BLaER1 (cell line): ENCODE measurements at regions not wholly inside any gene's neighbourhood (a gene's known extent, or its start where the extent isn't known, plus 50 kb on each side); places are given as distances from the start of the nearest gene placed in this dataset.
"Not testable (repeated sequence)": the region's sequence is repeated elsewhere in the genome, so short reads cannot be mapped to it uniquely, and the experiment has no call there.

Experiments
- H3K27ac ChIP-seq: shearing (Covaris generic); formaldehyde crosslinking; 2 replicates; pipeline ENCODE4 v1.8.1; 2022
- H3K27me3 ChIP-seq: shearing (Covaris generic); formaldehyde crosslinking; 2 replicates; pipeline ENCODE4 v1.8.1; 2022
- H3K36me3 ChIP-seq: shearing (Covaris generic); formaldehyde crosslinking; 2 replicates; pipeline ENCODE4 v1.8.1; 2022
- H3K4me1 ChIP-seq: shearing (Covaris generic); formaldehyde crosslinking; 2 replicates; pipeline ENCODE4 v1.8.1; 2022
- H3K4me2 ChIP-seq: shearing (Covaris generic); formaldehyde crosslinking; 2 replicates; pipeline ENCODE4 v1.8.1; 2022
- H3K4me3 ChIP-seq: shearing (Covaris generic); formaldehyde crosslinking; 2 replicates; pipeline ENCODE4 v1.8.1; 2022
- H3K9ac ChIP-seq: shearing (Covaris generic); formaldehyde crosslinking; 2 replicates; pipeline ENCODE4 v1.8.1; 2022
- H3K9me3 ChIP-seq: shearing (Covaris generic); formaldehyde crosslinking; 2 replicates; pipeline ENCODE4 v1.8.1; 2022
- H4K20me1 ChIP-seq: shearing (Covaris generic); formaldehyde crosslinking; 2 replicates; pipeline ENCODE4 v1.8.1; 2022
- Cebpa-rat ChIP-seq: shearing (Covaris generic); IDR thresholded peaks from 2 replicates; pipeline ENCODE4 v1.8.1; 2022

DNA sequence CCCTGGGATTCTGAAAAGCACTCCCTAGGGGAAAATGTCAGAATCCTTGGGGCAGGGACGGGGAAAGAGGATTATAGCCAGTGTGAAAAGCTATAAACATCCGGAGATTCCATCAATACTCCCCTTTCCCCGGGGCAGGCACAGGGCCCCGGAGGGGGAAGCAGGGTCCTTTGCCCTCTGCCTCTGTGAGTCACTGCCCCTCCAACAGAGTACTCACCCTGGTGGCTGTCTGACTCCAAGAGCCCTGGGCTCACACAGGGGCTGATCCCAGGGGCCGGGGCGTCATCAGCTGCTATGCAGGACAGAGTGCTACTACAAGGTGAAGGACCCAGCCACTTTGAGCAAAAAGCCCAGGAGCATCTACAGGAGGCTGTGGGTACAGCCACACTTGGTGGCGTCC lies 133.0 kb upstream of the PRR20G start:
- no peak overlapping the region for H3K27ac ChIP-seq
- H4K20me1 ChIP-seq = 0 out of 2 replicates have a peak, but pooled peaks cover 8% of the 10 kb centered on the region
- peaks cover 21% of the 10 kb centered on the region for H3K4me1 ChIP-seq
- H3K9ac ChIP-seq = no peak overlapping the region
- peaks cover 50% of the 10 kb centered on the region for H3K27me3 ChIP-seq
- no peak overlapping the region for H3K4me2 ChIP-seq
- no peak overlapping the region for H3K4me3 ChIP-seq
- H3K9me3 ChIP-seq = no peaks in the 10 kb centered on the region
- no peak for TF ChIP-seq Cebpa-rat
- H3K36me3 ChIP-seq = no peaks in the 10 kb centered on the region

DNA sequence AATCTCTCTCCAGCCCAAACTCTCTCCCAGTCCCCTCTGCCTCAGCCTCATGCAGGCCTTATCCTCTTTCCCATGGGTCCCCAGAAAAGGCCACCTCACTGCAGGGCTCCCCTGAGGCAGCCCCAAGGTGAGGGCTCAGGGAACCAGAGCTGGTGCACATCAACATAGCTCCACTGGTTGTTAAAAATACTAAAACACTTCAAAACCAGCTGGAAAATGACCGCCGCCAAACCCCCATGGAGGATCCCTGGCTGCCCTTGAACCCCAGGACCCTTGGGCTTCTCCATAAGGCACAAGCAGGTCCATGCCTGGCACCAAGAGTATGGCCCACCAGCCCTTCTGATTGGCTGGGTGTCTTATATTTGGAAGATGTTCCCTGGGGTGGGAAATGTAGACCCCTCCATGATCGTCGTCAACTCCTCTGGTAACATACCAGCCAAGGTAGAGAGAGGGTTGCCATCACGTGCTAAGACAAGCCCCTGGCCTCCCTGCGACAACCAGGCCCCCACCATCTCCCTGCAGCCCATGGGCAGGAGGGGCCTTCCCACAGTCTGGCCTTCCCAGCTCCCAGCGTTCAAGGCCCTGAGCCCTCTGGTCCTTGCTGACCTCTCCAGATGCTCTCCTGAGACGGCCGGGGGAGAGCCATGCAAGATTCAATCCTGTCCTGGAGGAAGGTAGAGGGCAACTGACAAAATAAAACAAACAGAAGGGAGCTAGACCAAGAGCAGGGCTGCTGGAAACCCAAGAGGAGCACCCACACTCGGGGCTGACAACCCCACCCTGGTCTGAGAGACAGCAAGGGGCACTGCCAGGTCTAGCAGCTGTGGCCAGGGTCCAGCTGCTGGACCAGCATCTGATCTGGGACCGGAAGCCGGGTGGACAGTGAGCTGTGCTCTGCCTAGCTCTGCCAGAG lies 132.1 kb upstream of the PRR20G start:
- no peak overlapping the region for H3K4me3 ChIP-seq
- no peak for TF ChIP-seq Cebpa-rat
- H3K9ac ChIP-seq = no peak overlapping the region
- no peak overlapping the region for H3K27ac ChIP-seq
- H3K4me2 ChIP-seq = no peak overlapping the region
- no peaks in the 10 kb centered on the region for H3K9me3 ChIP-seq
- H3K36me3 ChIP-seq = no peaks in the 10 kb centered on the region
- peaks cover 50% of the 10 kb centered on the region for H3K27me3 ChIP-seq
- 0 out of 2 replicates have a peak, but pooled peaks cover 8% of the 10 kb centered on the region for H4K20me1 ChIP-seq
- H3K4me1 ChIP-seq = peaks cover 21% of the 10 kb centered on the region

GRCh38 chr3:127419182-127419581 lies 131.3 kb upstream of the PRR20G start:
- H3K27me3 ChIP-seq = peaks cover 50% of the 10 kb centered on the region
- peaks cover 21% of the 10 kb centered on the region for H3K4me1 ChIP-seq
- 0 out of 2 replicates have a peak, but pooled peaks cover 8% of the 10 kb centered on the region for H4K20me1 ChIP-seq
- H3K9ac ChIP-seq = no peak overlapping the region
- no peaks in the 10 kb centered on the region for H3K9me3 ChIP-seq
- H3K36me3 ChIP-seq = no peaks in the 10 kb centered on the region
- no peak overlapping the region for H3K4me2 ChIP-seq
- no peak overlapping the region for H3K4me3 ChIP-seq
- TF ChIP-seq Cebpa-rat = no peak
- no peak overlapping the region for H3K27ac ChIP-seq

DNA sequence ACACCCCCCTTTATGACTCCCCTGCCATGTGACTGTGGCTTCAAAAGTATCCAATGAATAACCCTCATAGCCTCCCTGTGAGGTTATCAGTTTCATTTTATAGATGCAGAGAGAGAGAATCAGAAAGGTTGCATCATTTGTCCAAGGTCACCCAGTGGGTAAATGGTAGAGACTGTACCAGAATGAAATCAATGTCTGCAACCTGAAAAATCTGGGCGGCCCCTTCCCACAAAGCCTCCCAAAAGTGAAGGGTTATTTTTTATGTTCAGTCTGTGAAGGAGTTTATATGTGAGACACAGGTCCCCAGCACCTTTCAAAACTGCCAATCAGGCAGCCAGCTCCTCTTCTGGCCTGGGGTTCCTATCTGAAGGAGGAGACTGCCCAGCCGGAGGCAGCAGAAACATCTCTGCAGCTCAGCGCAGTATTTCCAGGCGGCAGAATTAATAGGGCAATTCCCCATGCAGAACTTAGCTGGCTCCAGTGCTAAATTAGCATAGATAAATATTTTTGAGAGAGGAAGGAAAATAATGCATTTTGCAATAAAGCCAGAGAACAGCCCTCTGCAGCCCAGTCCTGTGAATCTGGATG lies 130.8 kb upstream of the PRR20G start:
- H3K27me3 ChIP-seq = peaks cover 50% of the 10 kb centered on the region

DNA sequence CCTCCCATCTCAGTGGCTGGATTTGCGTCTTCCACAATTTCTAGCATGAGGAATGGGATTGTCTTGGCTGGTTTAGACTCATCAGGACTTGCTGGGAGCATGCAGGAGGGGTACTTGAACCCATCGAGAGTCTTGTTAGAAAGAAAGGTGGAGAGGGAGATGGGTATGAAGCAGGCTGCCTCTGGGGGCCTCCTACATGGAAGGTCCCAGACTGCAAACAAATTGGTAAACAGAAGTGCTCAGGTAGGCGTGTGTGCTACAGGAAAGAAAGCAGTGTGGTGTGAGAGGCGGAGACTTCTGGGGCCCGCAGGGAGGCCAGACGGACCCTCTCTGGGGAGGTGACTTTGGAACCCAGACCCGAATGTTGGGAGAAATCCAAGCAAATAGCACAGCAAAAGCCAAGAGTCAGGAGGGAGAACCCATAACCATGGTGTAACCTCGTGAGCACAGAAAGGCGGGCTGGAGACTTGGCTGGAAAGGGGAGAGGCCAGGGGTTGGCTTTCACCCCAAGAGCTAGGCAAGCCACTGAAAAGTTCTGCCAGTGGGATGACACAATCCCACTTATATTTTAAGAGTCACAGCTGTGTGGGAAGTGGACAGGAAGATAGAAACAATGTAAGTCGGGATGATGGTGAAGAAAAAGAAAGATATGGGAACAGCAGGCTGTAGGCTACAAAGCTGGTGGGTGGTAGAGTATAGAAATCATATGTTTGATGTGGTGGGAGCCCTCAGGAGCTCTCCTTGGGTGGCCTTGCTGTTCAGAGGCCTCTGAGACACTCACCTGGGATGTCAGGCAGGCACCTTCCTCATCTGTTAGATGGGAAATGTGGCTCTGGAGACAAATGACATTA lies 130.1 kb upstream of the PRR20G start:
- Histone ChIP-seq H3K4me3 (no peak overlapping the region), H4K20me1 (0 out of 2 replicates have a peak, but pooled peaks cover 7% of the 10 kb centered on the region), H3K9me3 (no peaks in the 10 kb centered on the region), H3K27me3 (peaks cover 50% of the 10 kb centered on the region), H3K9ac (no peak overlapping the region), H3K4me2 (no peak overlapping the region), H3K4me1 (peaks cover 19% of the 10 kb centered on the region), H3K36me3 (no peaks in the 10 kb centered on the region), H3K27ac (no peak overlapping the region)
- TF ChIP-seq Cebpa-rat = no peak

More for the DNA sequence above, 130.8 kb upstream of the PRR20G start:
- Histone ChIP-seq H4K20me1 (0 out of 2 replicates have a peak, but pooled peaks cover 8% of the 10 kb centered on the region), H3K4me3 (no peak overlapping the region), H3K4me1 (peaks cover 21% of the 10 kb centered on the region), H3K9me3 (no peaks in the 10 kb centered on the region), H3K9ac (no peak overlapping the region), H3K27ac (no peak overlapping the region), H3K4me2 (no peak overlapping the region), H3K36me3 (no peaks in the 10 kb centered on the region)
- no peak for TF ChIP-seq Cebpa-rat

DNA sequence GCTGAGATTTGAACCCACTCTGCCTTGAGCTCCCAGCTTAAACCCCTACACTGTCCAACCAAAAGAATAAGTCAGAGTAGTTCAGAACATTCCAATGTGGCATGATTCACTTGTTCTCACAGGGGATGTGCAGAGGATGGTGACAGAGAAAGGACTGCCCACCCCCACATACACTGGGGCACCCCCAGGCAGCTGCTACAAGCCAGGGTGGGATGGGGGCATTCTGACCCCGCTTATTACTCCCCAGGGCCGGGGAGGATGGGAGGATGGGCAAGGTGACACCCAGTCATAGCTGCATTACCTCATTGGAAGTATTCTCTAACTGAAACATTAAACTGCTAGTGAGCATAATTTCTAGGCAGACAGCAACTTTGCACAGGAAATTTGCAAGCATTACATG lies 126.0 kb upstream of the PRR20G start:
- Histone ChIP-seq H3K36me3 (no peaks in the 10 kb centered on the region), H3K27me3 (peaks cover 27% of the 10 kb centered on the region), H3K4me2 (no peak overlapping the region), H4K20me1 (no peaks in the 10 kb centered on the region), H3K9ac (no peak overlapping the region), H3K9me3 (no peaks in the 10 kb centered on the region), H3K4me1 (peaks cover 26% of the 10 kb centered on the region), H3K27ac (no peak overlapping the region), H3K4me3 (no peak overlapping the region)
- no peak for TF ChIP-seq Cebpa-rat

DNA sequence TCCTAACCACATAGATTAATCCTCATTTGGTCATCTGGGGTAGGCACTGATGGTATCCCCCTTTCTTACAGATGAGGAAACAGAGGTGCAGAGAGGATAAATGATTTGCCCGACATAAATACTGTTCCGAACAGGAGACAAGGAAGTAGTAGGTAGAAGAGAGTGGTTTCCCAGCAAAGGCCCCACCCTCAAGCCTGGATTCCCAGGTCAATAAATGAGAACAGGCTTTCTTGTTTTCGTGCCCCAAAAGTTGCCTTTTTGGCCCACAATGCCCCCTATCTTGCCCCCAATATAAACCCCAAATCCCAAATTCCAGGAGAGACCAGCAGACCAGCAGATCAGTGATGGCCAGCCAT lies 125.5 kb upstream of the PRR20G start:
- Histone ChIP-seq H3K27me3 (peaks cover 22% of the 10 kb centered on the region), H3K4me1 (peaks cover 32% of the 10 kb centered on the region), H3K27ac (no peak overlapping the region), H4K20me1 (no peaks in the 10 kb centered on the region), H3K9ac (no peak overlapping the region), H3K36me3 (no peaks in the 10 kb centered on the region), H3K4me2 (no peak overlapping the region), H3K9me3 (no peaks in the 10 kb centered on the region), H3K4me3 (no peak overlapping the region)
- no peak for TF ChIP-seq Cebpa-rat

DNA sequence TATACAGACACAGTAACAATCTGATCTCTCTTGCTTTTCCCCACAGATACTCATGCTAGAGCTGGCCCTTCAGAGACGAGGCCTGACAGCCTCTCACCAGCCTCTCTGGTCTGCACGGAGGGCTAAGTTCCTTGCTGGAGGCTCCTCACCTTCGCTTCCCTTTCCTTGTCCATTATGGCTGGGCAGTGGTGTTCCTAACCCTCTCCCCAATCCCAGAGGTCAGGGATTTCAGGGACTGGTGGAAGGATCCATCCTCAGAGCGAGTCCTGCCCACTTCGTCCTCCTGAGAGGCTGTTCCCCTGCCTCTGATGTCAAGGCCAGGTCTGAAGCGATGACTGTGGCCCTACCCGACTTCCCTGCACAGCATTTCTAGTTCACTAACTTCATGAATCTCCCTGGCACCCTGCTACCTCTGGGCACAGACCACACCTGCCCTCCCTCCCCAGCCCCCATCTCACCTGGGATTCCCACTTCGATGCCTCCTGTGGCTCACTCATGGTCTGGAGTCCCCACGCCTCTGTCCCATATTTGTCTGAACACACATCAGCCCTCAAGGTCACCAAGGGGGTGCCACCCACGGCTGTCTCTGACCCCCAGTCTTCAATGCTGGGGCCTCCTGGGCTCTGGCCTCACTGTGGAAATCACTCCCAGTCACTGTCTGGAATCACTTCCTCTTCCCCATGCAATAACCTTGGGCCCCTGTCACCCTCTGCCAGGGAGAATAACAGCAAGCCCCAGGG lies 124.9 kb upstream of the PRR20G start:
- no peak overlapping the region for H3K4me2 ChIP-seq

DNA sequence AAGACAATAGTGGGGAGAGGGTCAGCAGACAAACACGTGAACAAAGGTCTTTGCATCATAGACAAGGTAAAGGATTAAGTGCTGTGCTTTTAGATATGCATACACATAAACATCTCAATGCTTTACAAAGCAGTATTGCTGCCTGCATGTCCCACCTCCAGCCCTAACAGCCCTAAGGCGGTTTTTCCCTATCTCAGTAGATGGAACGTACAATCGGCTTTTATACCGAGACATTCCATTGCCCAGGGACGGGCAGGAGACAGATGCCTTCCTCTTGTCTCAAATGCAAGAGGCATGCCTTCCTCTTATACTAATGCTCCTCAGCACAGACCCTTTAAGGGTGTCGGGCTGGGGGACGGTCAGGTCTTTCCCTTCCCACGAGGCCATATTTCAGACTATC lies 124.0 kb upstream of the PRR20G start:
- H3K27ac ChIP-seq, H3K9ac ChIP-seq, H3K4me3 ChIP-seq, H4K20me1 ChIP-seq, H3K27me3 ChIP-seq, H3K36me3 ChIP-seq, H3K9me3 ChIP-seq, H3K4me2 ChIP-seq: not testable (repeated sequence)
- H3K4me1 ChIP-seq = peaks cover 46% of the 10 kb centered on the region

More for the DNA sequence above, 124.9 kb upstream of the PRR20G start:
- peaks cover 16% of the 10 kb centered on the region for H3K27me3 ChIP-seq
- no peaks in the 10 kb centered on the region for H3K9me3 ChIP-seq
- peaks cover 38% of the 10 kb centered on the region for H3K4me1 ChIP-seq
- no peaks in the 10 kb centered on the region for H3K36me3 ChIP-seq
- no peak overlapping the region for H3K4me3 ChIP-seq
- no peak overlapping the region for H3K9ac ChIP-seq
- H3K27ac ChIP-seq = no peak overlapping the region
- H4K20me1 ChIP-seq = no peaks in the 10 kb centered on the region
- no peak for TF ChIP-seq Cebpa-rat
